Heart left ventricle (tissue), 16 donors: ENCODE measurements at regions not wholly inside any gene's neighbourhood (a gene's known extent, or its start where the extent isn't known, plus 50 kb on each side); places are given as distances from the start of the nearest gene placed in this dataset.

Source experiments
- ATAC-seq, 4 donors: fragments of 200-7000 bp; cut with Tn5 transposase; one replicate each; pipeline ENCODE4 v1.9.1; 2020 to 2022; ENCODE audit warnings: moderate library complexity in 4 of 4, mild to moderate bottlenecking in 3 of 4, moderate number of reproducible peaks in 1 of 4
- DNase-seq, 5 donors: peaks; one replicate each; pipeline ENCODE4 v3.0.0-alpha.2; 2020
- H3K27ac ChIP-seq, 12 donors: fragments of 200-600 bp; sonication (generic) in 4 of 12; one replicate each; pipeline versions ENCODE4 v1.5.0 to v1.8.0; 2016 to 2022; ENCODE audit warnings: mild to moderate bottlenecking in 2 of 12
- H3K27me3 ChIP-seq, 9 donors: fragments of 200-600 bp; sonication (generic) in 2 of 9; one replicate each; pipeline versions ENCODE4 v1.5.1 to v1.8.0; 2016 to 2022; ENCODE audit warnings: mild to moderate bottlenecking in 3 of 9
- H3K36me3 ChIP-seq, 9 donors: fragments of 200-600 bp; sonication (generic) in 2 of 9; one replicate each; pipeline versions ENCODE4 v1.5.0 to v1.8.0; 2018 to 2022; ENCODE audit warnings: mild to moderate bottlenecking in 2 of 9
- H3K4me1 ChIP-seq, 12 donors: fragments of 200-600 bp; sonication (generic) in 4 of 12; one replicate each; pipeline versions ENCODE4 v1.5.0 to v1.8.0; 2016 to 2022; ENCODE audit warnings: mild to moderate bottlenecking in 3 of 12
- H3K4me3 ChIP-seq, 12 donors: fragments of 200-600 bp; sonication (generic) in 4 of 12; one replicate each; pipeline versions ENCODE4 v1.5.0 to v1.8.0; 2017 to 2022; ENCODE audit warnings: mild to moderate bottlenecking in 9 of 12, moderate library complexity in 4 of 12
- H3K9me3 ChIP-seq, 12 donors: fragments of 200-600 bp; sonication (generic) in 4 of 12; one replicate each; pipeline versions ENCODE4 v1.5.0 to v1.8.0; 2016 to 2022; ENCODE audit warnings: mild to moderate bottlenecking in 1 of 12
- POLR2A ChIP-seq, 2 donors: fragments of 450-650 bp; IDR thresholded peaks; one replicate each; pipeline ENCODE4 v1.6.1; 2017; ENCODE audit warnings: antibody characterized with exemption in 2 of 2, mild to moderate bottlenecking in 2 of 2, moderate library complexity in 2 of 2
- WGBS, 4 donors: extraction: QIAGEN DNeasy Blood & Tissue Kit in 2 of 4; methylation state at CpG; one replicate each; pipeline versions ENCODE4 v1.1.5 to v1.1.7; 2013 to 2018; 5-methylcytosine and 5-hydroxymethylcytosine counted together
- intact Hi-C, 10 donors: fragments of 100-400 bp; cut with DNase I; formaldehyde crosslinking; loops; one replicate each; pipeline versions ENCODE4 v1.11.1 to v1.14.2; 2022
- TF ChIP-seq, protein P1 (sequence below), 12 donors: fragments of 200-600 bp; sonication (generic) in 4 of 12; IDR thresholded peaks; one replicate each; pipeline versions ENCODE4 v1.5.0 to v1.8.0; 2018 to 2022; ENCODE audit warnings: antibody characterized with exemption in 12 of 12, mild to moderate bottlenecking in 5 of 12
- donor health status: ischemic (EF 13 %, LVEDD 7.1; RV severe dilation, severe dysfunction).
- donor health status: healthy with polysubstance abuse.
- donor health status: DM: no; HTN: yes; CAD: no.
- donor health status: DM: no; HTN: no; CAD: no.
- donor health status: ischemic (EF 25% LVEDD 6.9; RV normal size, moderate dysfunction).
- donor health status: ischemic (EF 25% LVEDD 5.7; RV mildly dilated, moderate dysfunction).
- donor health status: healthy.
- donor health status: DM: yes; HTN: yes; CAD: no.
- donor health status: ischemic (EF 35%, LVEDD 5.7; RV mildly dilated, moderate dysfunction).
- donor health status: nonischemic (EF 11% LVEDD 7.7; RV severe dilation, severe dysfunction).
- donor health status: DM: yes; HTN: yes; CAD: no.
- donor health status: PGD.
- donor health status: ischemic (EF 29% LVEDD 5.4; RV normal size, mild dysfunction).
- donor health status: nonischemic (EF 23%, LVEDD 6.1; RV moderate dilation, normal function).

DNA sequence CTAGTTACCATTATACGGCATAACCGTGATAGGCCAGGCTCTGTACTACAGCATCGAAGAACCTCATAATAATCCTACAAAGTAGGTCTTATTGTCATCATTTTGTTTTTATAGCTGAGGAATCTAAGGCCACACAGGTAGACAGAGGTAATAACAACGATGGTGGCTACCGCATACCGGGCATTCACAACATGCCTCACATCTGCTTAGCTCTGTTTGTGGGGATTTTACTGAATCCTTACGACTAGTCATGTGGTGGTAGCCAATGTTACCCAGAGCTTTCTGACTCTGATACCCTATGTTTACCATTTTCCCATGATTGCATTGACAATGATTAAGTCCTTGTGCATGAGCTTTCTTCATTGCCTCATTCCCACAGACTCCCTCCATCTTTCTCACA, 269.4 kb downstream of the TCF7L2 start:
- Histone ChIP-seq H3K9me3 (peaks cover 0 to 4% (median 0%) of the 10 kb centered on the region in 12 donors), H3K27ac (no peak overlapping the region), H3K27me3 (peaks cover 0 to 7% (median 0%) of the 10 kb centered on the region in 9 donors), H3K4me3 (no peak overlapping the region), H3K36me3 (no peaks in the 10 kb centered on the region), H3K4me1 (no peaks in the 10 kb centered on the region)
- TF ChIP-seq, protein P1, sequence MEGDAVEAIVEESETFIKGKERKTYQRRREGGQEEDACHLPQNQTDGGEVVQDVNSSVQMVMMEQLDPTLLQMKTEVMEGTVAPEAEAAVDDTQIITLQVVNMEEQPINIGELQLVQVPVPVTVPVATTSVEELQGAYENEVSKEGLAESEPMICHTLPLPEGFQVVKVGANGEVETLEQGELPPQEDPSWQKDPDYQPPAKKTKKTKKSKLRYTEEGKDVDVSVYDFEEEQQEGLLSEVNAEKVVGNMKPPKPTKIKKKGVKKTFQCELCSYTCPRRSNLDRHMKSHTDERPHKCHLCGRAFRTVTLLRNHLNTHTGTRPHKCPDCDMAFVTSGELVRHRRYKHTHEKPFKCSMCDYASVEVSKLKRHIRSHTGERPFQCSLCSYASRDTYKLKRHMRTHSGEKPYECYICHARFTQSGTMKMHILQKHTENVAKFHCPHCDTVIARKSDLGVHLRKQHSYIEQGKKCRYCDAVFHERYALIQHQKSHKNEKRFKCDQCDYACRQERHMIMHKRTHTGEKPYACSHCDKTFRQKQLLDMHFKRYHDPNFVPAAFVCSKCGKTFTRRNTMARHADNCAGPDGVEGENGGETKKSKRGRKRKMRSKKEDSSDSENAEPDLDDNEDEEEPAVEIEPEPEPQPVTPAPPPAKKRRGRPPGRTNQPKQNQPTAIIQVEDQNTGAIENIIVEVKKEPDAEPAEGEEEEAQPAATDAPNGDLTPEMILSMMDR (IDR thresholded peaks at IDR 0.05) = no peak
- TF ChIP-seq POLR2A (IDR thresholded peaks at IDR 0.05) = no peak
- 95 to 97% (median 95%) methylated on average over 7 of the region's 7 CpGs for WGBS, 4 donors
- ATAC-seq = no peak
- DNase-seq = no peak
- intact Hi-C loops = no loop called here

DNA sequence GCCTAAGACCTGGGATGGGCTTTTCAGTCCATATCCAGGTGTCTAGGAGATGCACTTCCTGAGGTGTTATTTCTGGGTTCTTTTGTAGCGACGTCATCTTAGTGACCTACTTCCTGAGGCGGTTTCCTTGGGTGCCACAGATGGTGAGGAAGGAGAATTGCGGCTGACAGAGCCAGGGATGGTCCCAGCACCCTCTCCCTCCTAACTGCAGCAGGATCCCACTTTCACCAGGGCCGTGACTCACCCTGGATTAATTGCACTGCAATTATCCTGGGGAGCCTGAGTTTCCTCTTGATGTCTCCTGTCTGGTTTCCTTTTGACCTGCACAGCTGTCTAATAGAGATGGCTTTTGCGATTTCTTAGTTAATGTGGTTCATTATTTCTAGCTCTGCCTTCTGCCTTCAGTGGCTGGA, 271.7 kb downstream of the TCF7L2 start:
- TF ChIP-seq POLR2A (IDR thresholded peaks at IDR 0.05) = no peak
- TF ChIP-seq, protein P1 (IDR thresholded peaks at IDR 0.05) = no peak
- no peak overlapping the region for H3K27ac ChIP-seq
- H3K4me3 ChIP-seq = no peak overlapping the region
- no peak for ATAC-seq
- intact Hi-C loops = no loop called here
- H3K27me3 ChIP-seq = peaks cover 0 to 7% (median 0%) of the 10 kb centered on the region in 9 donors
- WGBS, 4 donors = 34 to 69% (median 52%) methylated on average over 6 of the region's 6 CpGs
- no peaks in the 10 kb centered on the region for H3K9me3 ChIP-seq
- peaks cover 0 to 5% (median 0%) of the 10 kb centered on the region in 12 donors for H3K4me1 ChIP-seq
- H3K36me3 ChIP-seq = no peaks in the 10 kb centered on the region
- DNase-seq = no peak

DNA sequence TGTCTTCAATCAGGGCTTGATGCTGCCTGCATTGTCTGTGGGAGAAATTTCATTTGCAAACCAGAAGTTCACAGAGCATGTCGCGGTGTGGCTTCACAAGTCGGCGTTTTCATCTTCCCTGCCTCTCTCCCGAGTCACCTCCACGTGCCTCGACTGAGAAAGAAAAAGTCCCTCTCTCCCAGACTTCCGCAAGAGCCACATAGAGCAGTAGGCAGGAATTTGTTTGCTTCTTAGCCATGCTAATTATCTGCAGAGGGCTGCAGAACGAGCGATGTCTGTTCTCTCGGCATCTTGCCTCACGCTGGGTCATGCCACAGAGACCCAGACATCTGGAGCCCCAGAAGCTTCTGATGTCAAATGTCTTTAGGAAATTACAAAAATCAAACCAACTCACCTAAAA, 272.2 kb downstream of the TCF7L2 start:
- no peak overlapping the region for H3K27ac ChIP-seq
- peaks cover 0 to 7% (median 0%) of the 10 kb centered on the region in 12 donors for H3K4me1 ChIP-seq
- no peaks in the 10 kb centered on the region for H3K9me3 ChIP-seq
- H3K27me3 ChIP-seq = peaks cover 0 to 7% (median 0%) of the 10 kb centered on the region in 9 donors
- DNase-seq = no peak
- no peak for ATAC-seq
- intact Hi-C loops = no loop called here
- H3K36me3 ChIP-seq = no peaks in the 10 kb centered on the region
- H3K4me3 ChIP-seq = no peak overlapping the region
- no peak for TF ChIP-seq POLR2A (IDR thresholded peaks at IDR 0.05)
- TF ChIP-seq, protein P1 (IDR thresholded peaks at IDR 0.05) = no peak
- WGBS, 4 donors = 59 to 69% (median 65%) methylated on average over 11 to 12 of the region's 12 CpGs

DNA sequence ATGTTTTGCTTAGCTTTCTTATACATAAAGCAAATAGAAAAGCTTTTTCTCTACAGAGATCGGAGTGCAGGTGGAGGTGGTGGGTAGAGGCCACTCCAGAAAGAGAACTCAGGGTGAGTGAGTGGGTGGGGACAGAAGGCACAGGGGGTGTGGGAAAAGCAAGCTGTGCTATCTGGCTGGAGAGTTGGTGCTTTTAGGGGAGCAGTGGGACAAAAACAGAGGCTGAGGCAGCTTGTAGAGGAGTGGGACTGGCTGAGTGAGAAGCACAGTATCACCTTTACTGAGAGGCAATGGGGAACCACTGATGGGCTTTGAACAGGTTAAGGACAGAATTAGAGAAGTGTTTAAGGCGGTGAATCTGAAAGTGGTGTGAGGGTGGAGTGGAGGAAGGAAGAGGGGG, 275.3 kb downstream of the TCF7L2 start:
- H3K4me1 ChIP-seq = peaks cover 0 to 9% (median 0%) of the 10 kb centered on the region in 12 donors
- H3K27ac ChIP-seq = no peak overlapping the region
- H3K9me3 ChIP-seq = no peaks in the 10 kb centered on the region
- DNase-seq = no peak
- 75 to 99% (median 94%) methylated on average over 2 of the region's 2 CpGs for WGBS, 4 donors
- no peak for ATAC-seq
- intact Hi-C loops = no loop called here
- H3K4me3 ChIP-seq = no peak overlapping the region
- H3K27me3 ChIP-seq = peaks cover 0 to 7% (median 0%) of the 10 kb centered on the region in 9 donors
- TF ChIP-seq, protein P1 (IDR thresholded peaks at IDR 0.05) = no peak
- TF ChIP-seq POLR2A (IDR thresholded peaks at IDR 0.05) = no peak
- no peaks in the 10 kb centered on the region for H3K36me3 ChIP-seq
